ENCODE measurements at regions not wholly inside any gene's neighbourhood (a gene's known extent, or its start where the extent isn't known, plus 50 kb on each side); places are given as distances from the start of the nearest gene placed in this dataset.

- POLR2A ChIA-PET (ENCODE audit: unreplicated experiment): no interaction called here
- CTCF ChIA-PET: no interaction called here
- Histone ChIP-seq H3K4me3 (no peak overlapping the region), H3K4me1 (replicated peaks; ENCODE audit: insufficient read depth) (no peaks in the 10 kb centered on the region), H3K27ac (no peak overlapping the region), H3K79me2 (ENCODE audit: low read depth) (no peaks in the 10 kb centered on the region), H3K4me2 (no peak overlapping the region), H3K36me3 (ENCODE audit: low read depth) (no peaks in the 10 kb centered on the region), H3K27me3 (ENCODE audit: insufficient read depth, low read depth) (no peaks in the 10 kb centered on the region), H3K9me3 (ENCODE audit: insufficient read depth, low read depth) (no peaks in the 10 kb centered on the region), H4K20me1 (ENCODE audit: insufficient read depth) (no peaks in the 10 kb centered on the region), H3F3A (ENCODE audit: insufficient read depth, low read depth) (no peaks in the 10 kb centered on the region), H3K9me2 (ENCODE audit: insufficient read depth) (no peaks in the 10 kb centered on the region), H2AFZ (no peak overlapping the region)
- no TSS peak for BruUV-seq (replicated peaks)
- TF ChIP-seq, protein P1, sequence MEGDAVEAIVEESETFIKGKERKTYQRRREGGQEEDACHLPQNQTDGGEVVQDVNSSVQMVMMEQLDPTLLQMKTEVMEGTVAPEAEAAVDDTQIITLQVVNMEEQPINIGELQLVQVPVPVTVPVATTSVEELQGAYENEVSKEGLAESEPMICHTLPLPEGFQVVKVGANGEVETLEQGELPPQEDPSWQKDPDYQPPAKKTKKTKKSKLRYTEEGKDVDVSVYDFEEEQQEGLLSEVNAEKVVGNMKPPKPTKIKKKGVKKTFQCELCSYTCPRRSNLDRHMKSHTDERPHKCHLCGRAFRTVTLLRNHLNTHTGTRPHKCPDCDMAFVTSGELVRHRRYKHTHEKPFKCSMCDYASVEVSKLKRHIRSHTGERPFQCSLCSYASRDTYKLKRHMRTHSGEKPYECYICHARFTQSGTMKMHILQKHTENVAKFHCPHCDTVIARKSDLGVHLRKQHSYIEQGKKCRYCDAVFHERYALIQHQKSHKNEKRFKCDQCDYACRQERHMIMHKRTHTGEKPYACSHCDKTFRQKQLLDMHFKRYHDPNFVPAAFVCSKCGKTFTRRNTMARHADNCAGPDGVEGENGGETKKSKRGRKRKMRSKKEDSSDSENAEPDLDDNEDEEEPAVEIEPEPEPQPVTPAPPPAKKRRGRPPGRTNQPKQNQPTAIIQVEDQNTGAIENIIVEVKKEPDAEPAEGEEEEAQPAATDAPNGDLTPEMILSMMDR (conservative IDR thresholded peaks at IDR 0.05): no peak
- no peak for TF ChIP-seq EZH2 (IDR thresholded peaks at IDR 0.05; ENCODE audit: low read depth)
- no peak for DNase-seq
- intact Hi-C loops (cut with micrococcal nuclease; ENCODE audit: unreplicated experiment): no loop called here
These were observed 775.3 kb upstream of the HS3ST1 start for GRCh38 chr4:12203945-12204344.

DNA sequence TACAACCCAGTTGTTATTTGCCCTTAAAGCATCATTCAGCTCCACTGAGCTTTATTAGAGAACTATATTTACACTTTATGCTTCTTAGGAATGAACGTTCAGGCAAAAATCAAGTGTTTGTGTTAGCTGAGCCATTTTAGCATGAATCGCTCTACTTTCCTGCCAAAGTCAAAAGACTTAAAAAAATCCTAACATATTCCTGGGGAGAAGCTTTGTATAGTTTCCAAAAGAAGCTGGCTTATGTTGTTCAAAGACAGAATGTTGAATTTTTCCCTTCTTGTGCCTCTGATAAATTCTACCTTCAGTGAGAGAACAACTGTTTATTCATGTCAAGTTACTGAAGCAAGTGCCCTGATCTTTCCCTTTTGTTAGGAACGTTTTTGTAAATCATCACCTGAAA, 771.5 kb upstream of the HS3ST1 start:
- ChIA-PET CTCF (no interaction called here), POLR2A (ENCODE audit: unreplicated experiment) (no interaction called here)
- H3K27me3 ChIP-seq (ENCODE audit: insufficient read depth, low read depth): no peaks in the 10 kb centered on the region
- no peaks in the 10 kb centered on the region for H3K4me1 ChIP-seq (replicated peaks; ENCODE audit: insufficient read depth)
- no peak overlapping the region for H3K4me3 ChIP-seq
- TF ChIP-seq, protein P1 (conservative IDR thresholded peaks at IDR 0.05): no peak
- no peak for TF ChIP-seq EZH2 (IDR thresholded peaks at IDR 0.05; ENCODE audit: low read depth)
- no peak for DNase-seq
- no peaks in the 10 kb centered on the region for H3K79me2 ChIP-seq (ENCODE audit: low read depth)
- BruUV-seq (replicated peaks): no TSS peak
- no peaks in the 10 kb centered on the region for H3K9me3 ChIP-seq (ENCODE audit: insufficient read depth, low read depth)
- H3K27ac ChIP-seq: no peak overlapping the region
- no peak overlapping the region for H2AFZ ChIP-seq
- H4K20me1 ChIP-seq (ENCODE audit: insufficient read depth): no peaks in the 10 kb centered on the region
- no peaks in the 10 kb centered on the region for H3K9me2 ChIP-seq (ENCODE audit: insufficient read depth)
- H3F3A ChIP-seq (ENCODE audit: insufficient read depth, low read depth): no peaks in the 10 kb centered on the region
- intact Hi-C loops (cut with micrococcal nuclease; ENCODE audit: unreplicated experiment): no loop called here
- no peaks in the 10 kb centered on the region for H3K36me3 ChIP-seq (ENCODE audit: low read depth)
- H3K4me2 ChIP-seq: no peak overlapping the region

- no peak overlapping the region for H3K27ac ChIP-seq
- CTCF ChIA-PET: no interaction called here
- H3K9me3 ChIP-seq (ENCODE audit: insufficient read depth, low read depth): no peaks in the 10 kb centered on the region
- BruUV-seq (replicated peaks): no TSS peak
- DNase-seq: no peak
- TF ChIP-seq, protein P1 (conservative IDR thresholded peaks at IDR 0.05): no peak
- no peak for TF ChIP-seq EZH2 (IDR thresholded peaks at IDR 0.05; ENCODE audit: low read depth)
- intact Hi-C loops (cut with micrococcal nuclease; ENCODE audit: unreplicated experiment): no loop called here
- no peaks in the 10 kb centered on the region for H3F3A ChIP-seq (ENCODE audit: insufficient read depth, low read depth)
- no peaks in the 10 kb centered on the region for H4K20me1 ChIP-seq (ENCODE audit: insufficient read depth)
- no peaks in the 10 kb centered on the region for H3K79me2 ChIP-seq (ENCODE audit: low read depth)
- H3K4me1 ChIP-seq (replicated peaks; ENCODE audit: insufficient read depth): no peaks in the 10 kb centered on the region
- POLR2A ChIA-PET (ENCODE audit: unreplicated experiment): no interaction called here
- no peaks in the 10 kb centered on the region for H3K9me2 ChIP-seq (ENCODE audit: insufficient read depth)
- H3K36me3 ChIP-seq (ENCODE audit: low read depth): no peaks in the 10 kb centered on the region
- H3K4me3 ChIP-seq: no peak overlapping the region
- H3K27me3 ChIP-seq (ENCODE audit: insufficient read depth, low read depth): no peaks in the 10 kb centered on the region
- no peak overlapping the region for H2AFZ ChIP-seq
- H3K4me2 ChIP-seq: no peak overlapping the region
These were observed 757.8 kb upstream of the HS3ST1 start for GRCh38 chr4:12186526-12186925.

Measured in PC-9 (cell line).